ENCODE measurements at regions not wholly inside any gene's neighbourhood (a gene's known extent, or its start where the extent isn't known, plus 50 kb on each side); places are given as distances from the start of the nearest gene placed in this dataset.

- ATAC-seq, result no peak
- TF ChIP-seq ISL1 (CRISPR knock-in tag; IDR thresholded peaks at IDR 0.05) (no peak), ZNF8 (CRISPR knock-in tag; IDR thresholded peaks at IDR 0.05) (no peak), CREB5 (CRISPR knock-in tag; IDR thresholded peaks at IDR 0.05; ENCODE audit: low read depth) (no peak), TCF4 (CRISPR knock-in tag; IDR thresholded peaks at IDR 0.05; ENCODE audit: borderline replicate concordance) (no peak)
Observed at GRCh38 chr1:68805097-68805641, 308.3 kb upstream of the DEPDC1 start.

GRCh38 chr1:68808351-68808750 is 311.5 kb upstream of the DEPDC1 start:
- no peak for ATAC-seq
- TF ChIP-seq SNAI2 (CRISPR knock-in tag; IDR thresholded peaks at IDR 0.05), result no peak
- no peak for TF ChIP-seq TOX (CRISPR knock-in tag; IDR thresholded peaks at IDR 0.05; ENCODE audit: borderline replicate concordance)
- no peak for TF ChIP-seq ZNF565 (CRISPR knock-in tag; conservative IDR thresholded peaks at IDR 0.05; ENCODE audit: low read depth)
- no peak for TF ChIP-seq TSHZ2 (CRISPR knock-in tag; IDR thresholded peaks at IDR 0.05)

- ATAC-seq, result no peak
- TF ChIP-seq CSDC2 (CRISPR knock-in tag; IDR thresholded peaks at IDR 0.05), result no peak
- no peak for TF ChIP-seq PPARA (CRISPR knock-in tag; IDR thresholded peaks at IDR 0.05; ENCODE audit: borderline replicate concordance)
- TF ChIP-seq POU6F1 (CRISPR knock-in tag; IDR thresholded peaks at IDR 0.05; ENCODE audit: borderline replicate concordance, low read depth), result no peak
- no peak for TF ChIP-seq OSR1 (CRISPR knock-in tag; IDR thresholded peaks at IDR 0.05)
- no peak for TF ChIP-seq GLIS3 (CRISPR knock-in tag; IDR thresholded peaks at IDR 0.05)
- no peak for TF ChIP-seq TCF4 (CRISPR knock-in tag; IDR thresholded peaks at IDR 0.05; ENCODE audit: borderline replicate concordance)
- TF ChIP-seq RARB (CRISPR knock-in tag; IDR thresholded peaks at IDR 0.05), result no peak
- TF ChIP-seq ZFP3 (CRISPR knock-in tag; IDR thresholded peaks at IDR 0.05), result no peak
- no peak for TF ChIP-seq CREB5 (CRISPR knock-in tag; IDR thresholded peaks at IDR 0.05; ENCODE audit: low read depth)
- no peak for TF ChIP-seq ZNF70 (CRISPR knock-in tag; IDR thresholded peaks at IDR 0.05)
- no peak for TF ChIP-seq CSRNP3 (CRISPR knock-in tag; IDR thresholded peaks at IDR 0.05)
- TF ChIP-seq SNAI2 (CRISPR knock-in tag; IDR thresholded peaks at IDR 0.05), result no peak
- TF ChIP-seq BACH2 (CRISPR knock-in tag; IDR thresholded peaks at IDR 0.05; ENCODE audit: borderline replicate concordance), result no peak
- no peak for TF ChIP-seq ZC3H10 (CRISPR knock-in tag; IDR thresholded peaks at IDR 0.05)
- no peak for TF ChIP-seq PATZ1 (CRISPR knock-in tag; IDR thresholded peaks at IDR 0.05; ENCODE audit: borderline replicate concordance)
- TF ChIP-seq ZNF565 (CRISPR knock-in tag; conservative IDR thresholded peaks at IDR 0.05; ENCODE audit: low read depth), result no peak
- no peak for TF ChIP-seq TSHZ2 (CRISPR knock-in tag; IDR thresholded peaks at IDR 0.05)
- TF ChIP-seq TOX (CRISPR knock-in tag; IDR thresholded peaks at IDR 0.05; ENCODE audit: borderline replicate concordance), result no peak
- TF ChIP-seq ISL1 (CRISPR knock-in tag; IDR thresholded peaks at IDR 0.05), result no peak
Observed at GRCh38 chr1:68811806-68812205, 314.9 kb upstream of the DEPDC1 start.
